ENCODE measurements at regions not wholly inside any gene's neighbourhood (a gene's known extent, or its start where the extent isn't known, plus 50 kb on each side); places are given as distances from the start of the nearest gene placed in this dataset.
"Not testable (repeated sequence)": the region's sequence is repeated elsewhere in the genome, so short reads cannot be mapped to it uniquely, and the experiment has no call there.

- H3K27ac ChIP-seq (ENCODE audit: low read length); H3K4me1 ChIP-seq (ENCODE audit: control insufficient read depth in 1 of 2, insufficient read depth in 2 of 2, low read length in 2 of 2); H3K4me3 ChIP-seq (ENCODE audit: low read depth in 1 of 2, low read length in 2 of 2); H3K36me3 ChIP-seq (ENCODE audit: control insufficient read depth in 1 of 2, insufficient read depth in 2 of 2, low read length in 2 of 2); H3K9me3 ChIP-seq (ENCODE audit: control insufficient read depth in 1 of 2, low read length in 2 of 2); H3K27me3 ChIP-seq (ENCODE audit: low read depth, low read length): not testable (repeated sequence)
Measured at GRCh38 chr2:228513480-228513879, 332.0 kb upstream of the SPHKAP start.

GRCh38 chr2:228509021-228509420 is 327.5 kb upstream of the SPHKAP start:
- Histone ChIP-seq H3K4me3 (ENCODE audit: low read depth in 1 of 2, low read length in 2 of 2) (no peak overlapping the region), H3K27ac (ENCODE audit: low read length) (no peak overlapping the region), H3K4me1 (ENCODE audit: control insufficient read depth in 1 of 2, insufficient read depth in 2 of 2, low read length in 2 of 2) (no peaks in the 10 kb centered on the region), H3K9me3 (ENCODE audit: control insufficient read depth in 1 of 2, low read length in 2 of 2) (no peaks in the 10 kb centered on the region), H3K36me3 (ENCODE audit: control insufficient read depth in 1 of 2, insufficient read depth in 2 of 2, low read length in 2 of 2) (no peaks in the 10 kb centered on the region), H3K27me3 (ENCODE audit: low read depth, low read length) (no peaks in the 10 kb centered on the region)

- no peaks in the 10 kb centered on the region for H3K4me1 ChIP-seq (ENCODE audit: control insufficient read depth in 1 of 2, insufficient read depth in 2 of 2, low read length in 2 of 2)
- no peak overlapping the region for H3K4me3 ChIP-seq (ENCODE audit: low read depth in 1 of 2, low read length in 2 of 2)
- H3K27me3 ChIP-seq (ENCODE audit: low read depth, low read length): no peaks in the 10 kb centered on the region
- H3K9me3 ChIP-seq (ENCODE audit: control insufficient read depth in 1 of 2, low read length in 2 of 2): no peaks in the 10 kb centered on the region
- no peaks in the 10 kb centered on the region for H3K36me3 ChIP-seq (ENCODE audit: control insufficient read depth in 1 of 2, insufficient read depth in 2 of 2, low read length in 2 of 2)
- H3K27ac ChIP-seq (ENCODE audit: low read length): no peak overlapping the region
Measured at GRCh38 chr2:228507870-228508269, 326.4 kb upstream of the SPHKAP start.

GRCh38 chr2:228507231-228507824 is 325.8 kb upstream of the SPHKAP start:
- Histone ChIP-seq H3K36me3 (ENCODE audit: control insufficient read depth in 1 of 2, insufficient read depth in 2 of 2, low read length in 2 of 2) (no peaks in the 10 kb centered on the region), H3K9me3 (ENCODE audit: control insufficient read depth in 1 of 2, low read length in 2 of 2) (no peaks in the 10 kb centered on the region), H3K27me3 (ENCODE audit: low read depth, low read length) (no peaks in the 10 kb centered on the region), H3K4me3 (ENCODE audit: low read depth in 1 of 2, low read length in 2 of 2) (no peak overlapping the region), H3K4me1 (ENCODE audit: control insufficient read depth in 1 of 2, insufficient read depth in 2 of 2, low read length in 2 of 2) (no peaks in the 10 kb centered on the region), H3K27ac (ENCODE audit: low read length) (no peak overlapping the region)

- Histone ChIP-seq H3K9me3 (ENCODE audit: control insufficient read depth in 1 of 2, low read length in 2 of 2) (no peaks in the 10 kb centered on the region), H3K36me3 (ENCODE audit: control insufficient read depth in 1 of 2, insufficient read depth in 2 of 2, low read length in 2 of 2) (no peaks in the 10 kb centered on the region), H3K4me1 (ENCODE audit: control insufficient read depth in 1 of 2, insufficient read depth in 2 of 2, low read length in 2 of 2) (no peaks in the 10 kb centered on the region), H3K4me3 (ENCODE audit: low read depth in 1 of 2, low read length in 2 of 2) (no peak overlapping the region), H3K27me3 (ENCODE audit: low read depth, low read length) (no peaks in the 10 kb centered on the region), H3K27ac (ENCODE audit: low read length) (no peak overlapping the region)
Measured at GRCh38 chr2:228503731-228504130, 322.2 kb upstream of the SPHKAP start.

- Histone ChIP-seq H3K9me3 (ENCODE audit: control insufficient read depth in 1 of 2, low read length in 2 of 2) (no peaks in the 10 kb centered on the region), H3K4me1 (ENCODE audit: control insufficient read depth in 1 of 2, insufficient read depth in 2 of 2, low read length in 2 of 2) (no peaks in the 10 kb centered on the region), H3K27me3 (ENCODE audit: low read depth, low read length) (no peaks in the 10 kb centered on the region), H3K27ac (ENCODE audit: low read length) (no peak overlapping the region), H3K4me3 (ENCODE audit: low read depth in 1 of 2, low read length in 2 of 2) (no peak overlapping the region), H3K36me3 (ENCODE audit: control insufficient read depth in 1 of 2, insufficient read depth in 2 of 2, low read length in 2 of 2) (no peaks in the 10 kb centered on the region)
Measured at GRCh38 chr2:228493852-228494251, 312.4 kb upstream of the SPHKAP start.

GRCh38 chr2:228479014-228479413 is 297.5 kb upstream of the SPHKAP start:
- Histone ChIP-seq H3K4me1 (ENCODE audit: control insufficient read depth in 1 of 2, insufficient read depth in 2 of 2, low read length in 2 of 2) (no peaks in the 10 kb centered on the region), H3K9me3 (ENCODE audit: control insufficient read depth in 1 of 2, low read length in 2 of 2) (no peaks in the 10 kb centered on the region), H3K27me3 (ENCODE audit: low read depth, low read length) (no peaks in the 10 kb centered on the region), H3K27ac (ENCODE audit: low read length) (no peak overlapping the region), H3K4me3 (ENCODE audit: low read depth in 1 of 2, low read length in 2 of 2) (no peak overlapping the region), H3K36me3 (ENCODE audit: control insufficient read depth in 1 of 2, insufficient read depth in 2 of 2, low read length in 2 of 2) (no peaks in the 10 kb centered on the region)

GRCh38 chr2:228474466-228474865 is 293.0 kb upstream of the SPHKAP start:
- Histone ChIP-seq H3K36me3 (ENCODE audit: control insufficient read depth in 1 of 2, insufficient read depth in 2 of 2, low read length in 2 of 2) (no peaks in the 10 kb centered on the region), H3K27me3 (ENCODE audit: low read depth, low read length) (no peaks in the 10 kb centered on the region), H3K4me1 (ENCODE audit: control insufficient read depth in 1 of 2, insufficient read depth in 2 of 2, low read length in 2 of 2) (no peaks in the 10 kb centered on the region), H3K9me3 (ENCODE audit: control insufficient read depth in 1 of 2, low read length in 2 of 2) (peaks cover 0 to 4% of the 10 kb centered on the region in 2 donors), H3K4me3 (ENCODE audit: low read depth in 1 of 2, low read length in 2 of 2) (no peak overlapping the region), H3K27ac (ENCODE audit: low read length) (no peak overlapping the region)

- no peak overlapping the region for H3K4me3 ChIP-seq (ENCODE audit: low read depth in 1 of 2, low read length in 2 of 2)
- H3K4me1 ChIP-seq (ENCODE audit: control insufficient read depth in 1 of 2, insufficient read depth in 2 of 2, low read length in 2 of 2): no peaks in the 10 kb centered on the region
- no peaks in the 10 kb centered on the region for H3K36me3 ChIP-seq (ENCODE audit: control insufficient read depth in 1 of 2, insufficient read depth in 2 of 2, low read length in 2 of 2)
- peaks cover 0 to 4% of the 10 kb centered on the region in 2 donors for H3K9me3 ChIP-seq (ENCODE audit: control insufficient read depth in 1 of 2, low read length in 2 of 2)
- H3K27me3 ChIP-seq (ENCODE audit: low read depth, low read length): no peaks in the 10 kb centered on the region
- H3K27ac ChIP-seq (ENCODE audit: low read length): no peak overlapping the region
Measured at GRCh38 chr2:228469721-228470120, 288.2 kb upstream of the SPHKAP start.

GRCh38 chr2:228466851-228467250 is 285.4 kb upstream of the SPHKAP start:
- Histone ChIP-seq H3K27ac (ENCODE audit: low read length) (no peak overlapping the region), H3K27me3 (ENCODE audit: low read depth, low read length) (no peaks in the 10 kb centered on the region), H3K4me1 (ENCODE audit: control insufficient read depth in 1 of 2, insufficient read depth in 2 of 2, low read length in 2 of 2) (no peaks in the 10 kb centered on the region), H3K9me3 (ENCODE audit: control insufficient read depth in 1 of 2, low read length in 2 of 2) (peaks cover 0 to 4% of the 10 kb centered on the region in 2 donors), H3K4me3 (ENCODE audit: low read depth in 1 of 2, low read length in 2 of 2) (no peak overlapping the region), H3K36me3 (ENCODE audit: control insufficient read depth in 1 of 2, insufficient read depth in 2 of 2, low read length in 2 of 2) (no peaks in the 10 kb centered on the region)

- Histone ChIP-seq H3K27me3 (ENCODE audit: low read depth, low read length) (no peaks in the 10 kb centered on the region), H3K4me3 (ENCODE audit: low read depth in 1 of 2, low read length in 2 of 2) (no peak overlapping the region), H3K36me3 (ENCODE audit: control insufficient read depth in 1 of 2, insufficient read depth in 2 of 2, low read length in 2 of 2) (no peaks in the 10 kb centered on the region), H3K9me3 (ENCODE audit: control insufficient read depth in 1 of 2, low read length in 2 of 2) (peaks cover 0 to 7% of the 10 kb centered on the region in 2 donors), H3K27ac (ENCODE audit: low read length) (no peak overlapping the region), H3K4me1 (ENCODE audit: control insufficient read depth in 1 of 2, insufficient read depth in 2 of 2, low read length in 2 of 2) (no peaks in the 10 kb centered on the region)
Measured at GRCh38 chr2:228465408-228465807, 283.9 kb upstream of the SPHKAP start.

- Histone ChIP-seq H3K27me3 (ENCODE audit: low read depth, low read length) (no peaks in the 10 kb centered on the region), H3K4me1 (ENCODE audit: control insufficient read depth in 1 of 2, insufficient read depth in 2 of 2, low read length in 2 of 2) (no peaks in the 10 kb centered on the region), H3K27ac (ENCODE audit: low read length) (no peak overlapping the region), H3K4me3 (ENCODE audit: low read depth in 1 of 2, low read length in 2 of 2) (no peak overlapping the region), H3K9me3 (ENCODE audit: control insufficient read depth in 1 of 2, low read length in 2 of 2) (peaks cover 7 to 25% of the 10 kb centered on the region in 2 donors), H3K36me3 (ENCODE audit: control insufficient read depth in 1 of 2, insufficient read depth in 2 of 2, low read length in 2 of 2) (no peaks in the 10 kb centered on the region)
Measured at GRCh38 chr2:228458364-228458763, 276.9 kb upstream of the SPHKAP start.
